ENCODE measurements at regions not wholly inside any gene's neighbourhood (a gene's known extent, or its start where the extent isn't known, plus 50 kb on each side); places are given as distances from the start of the nearest gene placed in this dataset.

GRCh38 chr6:44725070-44725469 lies 337.6 kb downstream of the CDC5L start:
- H3K4me3 ChIP-seq (ENCODE audit: low read depth, low read length, poor library complexity, severe bottlenecking): no peak overlapping the region
- no peaks in the 10 kb centered on the region for H3K79me2 ChIP-seq (ENCODE audit: insufficient read depth, low read length)
- H3K9me2 ChIP-seq (ENCODE audit: low read depth, low read length): no peaks in the 10 kb centered on the region
- H3K9me3 ChIP-seq (ENCODE audit: low read length): no peaks in the 10 kb centered on the region
- no peak overlapping the region for H2AFZ ChIP-seq (ENCODE audit: low read length)
- no peak for TF ChIP-seq EZH2 (IDR thresholded peaks at IDR 0.05; ENCODE audit: borderline replicate concordance, low read length)
- no peak for TF ChIP-seq CTCF (IDR thresholded peaks at IDR 0.05; ENCODE audit: low read length)
- no peak overlapping the region for H3K4me2 ChIP-seq (ENCODE audit: low read length)
- H3F3A ChIP-seq (ENCODE audit: insufficient read depth, low read length): no peaks in the 10 kb centered on the region
- H3K9ac ChIP-seq (ENCODE audit: low read length): no peak overlapping the region
- no peaks in the 10 kb centered on the region for H3K36me3 ChIP-seq (ENCODE audit: insufficient read depth, low read length)
- H4K20me1 ChIP-seq (ENCODE audit: insufficient read depth, low read length): no peaks in the 10 kb centered on the region
- H3K27me3 ChIP-seq (ENCODE audit: insufficient read depth, low read length): no peaks in the 10 kb centered on the region
- no peak overlapping the region for H3K27ac ChIP-seq (ENCODE audit: low read depth, low read length, poor library complexity, severe bottlenecking)
- H3K4me1 ChIP-seq (ENCODE audit: insufficient read depth, low read length, severe bottlenecking): no peaks in the 10 kb centered on the region

GRCh38 chr6:44727651-44728630 lies 340.4 kb downstream of the CDC5L start:
- Histone ChIP-seq H3K27ac (ENCODE audit: low read depth, low read length, poor library complexity, severe bottlenecking) (no peak overlapping the region), H4K20me1 (ENCODE audit: insufficient read depth, low read length) (no peaks in the 10 kb centered on the region), H3K9me2 (ENCODE audit: low read depth, low read length) (no peaks in the 10 kb centered on the region), H3K4me2 (ENCODE audit: low read length) (no peak overlapping the region), H3K9me3 (ENCODE audit: low read length) (no peaks in the 10 kb centered on the region), H3F3A (ENCODE audit: insufficient read depth, low read length) (no peaks in the 10 kb centered on the region), H3K36me3 (ENCODE audit: insufficient read depth, low read length) (no peaks in the 10 kb centered on the region), H3K79me2 (ENCODE audit: insufficient read depth, low read length) (no peaks in the 10 kb centered on the region), H3K27me3 (ENCODE audit: insufficient read depth, low read length) (no peaks in the 10 kb centered on the region), H3K9ac (ENCODE audit: low read length) (no peak overlapping the region), H3K4me1 (ENCODE audit: insufficient read depth, low read length, severe bottlenecking) (no peaks in the 10 kb centered on the region), H2AFZ (ENCODE audit: low read length) (no peak overlapping the region), H3K4me3 (ENCODE audit: low read depth, low read length, poor library complexity, severe bottlenecking) (no peak overlapping the region)
- no peak for TF ChIP-seq EZH2 (IDR thresholded peaks at IDR 0.05; ENCODE audit: borderline replicate concordance, low read length)
- TF ChIP-seq CTCF (IDR thresholded peaks at IDR 0.05; ENCODE audit: low read length): no peak

GRCh38 chr6:44730771-44731391 lies 343.4 kb downstream of the CDC5L start:
- Histone ChIP-seq H2AFZ (ENCODE audit: low read length) (no peak overlapping the region), H4K20me1 (ENCODE audit: insufficient read depth, low read length) (no peaks in the 10 kb centered on the region), H3K4me1 (ENCODE audit: insufficient read depth, low read length, severe bottlenecking) (no peaks in the 10 kb centered on the region), H3F3A (ENCODE audit: insufficient read depth, low read length) (no peaks in the 10 kb centered on the region), H3K36me3 (ENCODE audit: insufficient read depth, low read length) (no peaks in the 10 kb centered on the region), H3K27ac (ENCODE audit: low read depth, low read length, poor library complexity, severe bottlenecking) (no peak overlapping the region), H3K79me2 (ENCODE audit: insufficient read depth, low read length) (no peaks in the 10 kb centered on the region), H3K9me2 (ENCODE audit: low read depth, low read length) (no peaks in the 10 kb centered on the region), H3K9ac (ENCODE audit: low read length) (no peak overlapping the region), H3K9me3 (ENCODE audit: low read length) (no peaks in the 10 kb centered on the region), H3K4me2 (ENCODE audit: low read length) (no peak overlapping the region), H3K27me3 (ENCODE audit: insufficient read depth, low read length) (no peaks in the 10 kb centered on the region), H3K4me3 (ENCODE audit: low read depth, low read length, poor library complexity, severe bottlenecking) (no peak overlapping the region)
- TF ChIP-seq EZH2 (IDR thresholded peaks at IDR 0.05; ENCODE audit: borderline replicate concordance, low read length): no peak
- TF ChIP-seq CTCF (IDR thresholded peaks at IDR 0.05; ENCODE audit: low read length): no peak

Measured in OCI-LY1 (cell line).